ENCODE measurements at regions not wholly inside any gene's neighbourhood (a gene's known extent, or its start where the extent isn't known, plus 50 kb on each side); places are given as distances from the start of the nearest gene placed in this dataset.

DNA sequence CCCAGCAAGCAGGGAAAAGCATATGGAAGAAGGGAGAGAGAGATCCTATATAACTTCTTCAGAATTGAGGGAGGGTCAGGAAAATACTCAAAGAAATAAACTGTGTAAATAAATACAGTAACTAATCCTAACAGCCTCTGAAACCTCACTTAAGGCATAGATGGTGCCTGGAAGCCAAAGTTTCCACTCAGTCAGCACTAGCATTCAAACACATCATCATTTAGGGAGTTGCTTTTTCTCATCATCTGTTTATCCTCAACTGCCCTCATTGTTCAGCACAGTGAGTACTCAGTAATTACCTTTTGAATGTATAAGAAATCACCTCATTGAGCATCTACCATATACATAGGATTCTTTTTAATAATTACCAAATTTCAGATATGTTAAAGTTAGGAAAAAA, 262.9 kb downstream of the C1D start (continued):
- TF ChIP-seq DMTF1 (CRISPR knock-in tag; IDR thresholded peaks at IDR 0.05) (no peak), KDM4B (CRISPR knock-in tag; IDR thresholded peaks at IDR 0.05) (no peak), ZSCAN30 (CRISPR knock-in tag; IDR thresholded peaks at IDR 0.05) (no peak), ZNF780A (CRISPR knock-in tag; IDR thresholded peaks at IDR 0.05) (no peak), FOXJ3 (CRISPR knock-in tag; IDR thresholded peaks at IDR 0.05; ENCODE audit: borderline replicate concordance) (no peak), CEBPG (CRISPR knock-in tag; IDR thresholded peaks at IDR 0.05) (no peak), ZBTB1 (CRISPR knock-in tag; IDR thresholded peaks at IDR 0.05; ENCODE audit: borderline replicate concordance) (no peak), PAWR (CRISPR knock-in tag; IDR thresholded peaks at IDR 0.05; ENCODE audit: borderline replicate concordance) (no peak)
- TF ChIP-seq, protein P1, sequence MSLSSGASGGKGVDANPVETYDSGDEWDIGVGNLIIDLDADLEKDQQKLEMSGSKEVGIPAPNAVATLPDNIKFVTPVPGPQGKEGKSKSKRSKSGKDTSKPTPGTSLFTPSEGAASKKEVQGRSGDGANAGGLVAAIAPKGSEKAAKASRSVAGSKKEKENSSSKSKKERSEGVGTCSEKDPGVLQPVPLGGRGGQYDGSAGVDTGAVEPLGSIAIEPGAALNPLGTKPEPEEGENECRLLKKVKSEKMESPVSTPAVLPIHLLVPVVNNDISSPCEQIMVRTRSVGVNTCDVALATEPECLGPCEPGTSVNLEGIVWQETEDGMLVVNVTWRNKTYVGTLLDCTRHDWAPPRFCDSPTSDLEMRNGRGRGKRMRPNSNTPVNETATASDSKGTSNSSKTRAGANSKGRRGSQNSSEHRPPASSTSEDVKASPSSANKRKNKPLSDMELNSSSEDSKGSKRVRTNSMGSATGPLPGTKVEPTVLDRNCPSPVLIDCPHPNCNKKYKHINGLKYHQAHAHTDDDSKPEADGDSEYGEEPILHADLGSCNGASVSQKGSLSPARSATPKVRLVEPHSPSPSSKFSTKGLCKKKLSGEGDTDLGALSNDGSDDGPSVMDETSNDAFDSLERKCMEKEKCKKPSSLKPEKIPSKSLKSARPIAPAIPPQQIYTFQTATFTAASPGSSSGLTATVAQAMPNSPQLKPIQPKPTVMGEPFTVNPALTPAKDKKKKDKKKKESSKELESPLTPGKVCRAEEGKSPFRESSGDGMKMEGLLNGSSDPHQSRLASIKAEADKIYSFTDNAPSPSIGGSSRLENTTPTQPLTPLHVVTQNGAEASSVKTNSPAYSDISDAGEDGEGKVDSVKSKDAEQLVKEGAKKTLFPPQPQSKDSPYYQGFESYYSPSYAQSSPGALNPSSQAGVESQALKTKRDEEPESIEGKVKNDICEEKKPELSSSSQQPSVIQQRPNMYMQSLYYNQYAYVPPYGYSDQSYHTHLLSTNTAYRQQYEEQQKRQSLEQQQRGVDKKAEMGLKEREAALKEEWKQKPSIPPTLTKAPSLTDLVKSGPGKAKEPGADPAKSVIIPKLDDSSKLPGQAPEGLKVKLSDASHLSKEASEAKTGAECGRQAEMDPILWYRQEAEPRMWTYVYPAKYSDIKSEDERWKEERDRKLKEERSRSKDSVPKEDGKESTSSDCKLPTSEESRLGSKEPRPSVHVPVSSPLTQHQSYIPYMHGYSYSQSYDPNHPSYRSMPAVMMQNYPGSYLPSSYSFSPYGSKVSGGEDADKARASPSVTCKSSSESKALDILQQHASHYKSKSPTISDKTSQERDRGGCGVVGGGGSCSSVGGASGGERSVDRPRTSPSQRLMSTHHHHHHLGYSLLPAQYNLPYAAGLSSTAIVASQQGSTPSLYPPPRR (CRISPR knock-in tag; IDR thresholded peaks at IDR 0.05; ENCODE audit: borderline replicate concordance): no peak
